GM21423 (cell line): ENCODE measurements at regions not wholly inside any gene's neighbourhood (a gene's known extent, or its start where the extent isn't known, plus 50 kb on each side); places are given as distances from the start of the nearest gene placed in this dataset.
"Not testable (repeated sequence)": the region's sequence is repeated elsewhere in the genome, so short reads cannot be mapped to it uniquely, and the experiment has no call there.

ENCODE experiments used
- ATAC-seq: cut with Tn5 transposase; IDR thresholded peaks from one replicate; pipeline ENCODE4 v1.9.1; 2021; ENCODE audit warnings: mild to moderate bottlenecking, moderate library complexity; ENCODE audit not compliant: unreplicated experiment

- not testable (repeated sequence) for ATAC-seq
Observed at GRCh38 chr10:78096486-78096885, 62.8 kb downstream of the RPS24 start.

GRCh38 chr10:78102593-78102992 is 68.9 kb downstream of the RPS24 start:
- not testable (repeated sequence) for ATAC-seq

- no peak for ATAC-seq
Observed at GRCh38 chr10:78109210-78109609, 75.5 kb downstream of the RPS24 start.

GRCh38 chr10:78115135-78115853 is 81.6 kb downstream of the RPS24 start:
- no peak for ATAC-seq

- ATAC-seq: no peak
Observed at GRCh38 chr10:78116361-78116760, 82.7 kb downstream of the RPS24 start.

GRCh38 chr10:78118591-78118990 is 84.9 kb downstream of the RPS24 start:
- ATAC-seq: no peak

GRCh38 chr10:78121801-78122200 is 88.1 kb downstream of the RPS24 start:
- ATAC-seq: no peak

GRCh38 chr10:78124167-78124566 is 90.5 kb downstream of the RPS24 start:
- ATAC-seq: no peak

GRCh38 chr10:78129211-78129610 is 95.5 kb downstream of the RPS24 start:
- no peak for ATAC-seq

- no peak for ATAC-seq
Observed at GRCh38 chr10:78130966-78131710, 97.5 kb downstream of the RPS24 start.

- ATAC-seq: no peak
Observed at GRCh38 chr10:78134773-78135306, 101.2 kb downstream of the RPS24 start.

GRCh38 chr10:78137147-78137546 is 103.5 kb downstream of the RPS24 start:
- no peak for ATAC-seq

- ATAC-seq: no peak
Observed at GRCh38 chr10:78139341-78139740, 105.7 kb downstream of the RPS24 start.

GRCh38 chr10:78140066-78140630 is 106.5 kb downstream of the RPS24 start:
- no peak for ATAC-seq

GRCh38 chr10:78143576-78143975 is 109.9 kb downstream of the RPS24 start:
- no peak for ATAC-seq

- ATAC-seq: no peak
Observed at GRCh38 chr10:78146200-78146599, 112.5 kb downstream of the RPS24 start.

- no peak for ATAC-seq
Observed at GRCh38 chr10:78147202-78147601, 113.5 kb downstream of the RPS24 start.

- no peak for ATAC-seq
Observed at GRCh38 chr10:78148216-78148960, 114.7 kb downstream of the RPS24 start.

- ATAC-seq: no peak
Observed at GRCh38 chr10:78148961-78149612, 115.4 kb downstream of the RPS24 start.

GRCh38 chr10:78150756-78151155 is 117.1 kb downstream of the RPS24 start:
- ATAC-seq: no peak

GRCh38 chr10:78155722-78156121 is 122.1 kb downstream of the RPS24 start:
- no peak for ATAC-seq
